Peyer's patch (tissue), 4 donors: ENCODE measurements at regions not wholly inside any gene's neighbourhood (a gene's known extent, or its start where the extent isn't known, plus 50 kb on each side); places are given as distances from the start of the nearest gene placed in this dataset.

Experiments
- POLR2A ChIP-seq, 2 donors: fragments of 450-650 bp; IDR thresholded peaks; one replicate each; pipeline ENCODE4 v1.5.1; 2017; ENCODE audit warnings: antibody characterized with exemption in 2 of 2, mild to moderate bottlenecking in 2 of 2, moderate library complexity in 2 of 2
- TF ChIP-seq, protein P1 (sequence below), 6 experiments: fragments of 450-650 bp in 4 of 6; fragments of 200-600 bp in 2 of 6; sonication (generic) in 1 of 6; IDR thresholded peaks; one replicate each; pipeline ENCODE4 v1.5.1; 2017 to 2019; ENCODE audit warnings: antibody characterized with exemption in 6 of 6, mild to moderate bottlenecking in 3 of 6, moderate library complexity in 1 of 6

- TF ChIP-seq POLR2A (IDR thresholded peaks at IDR 0.05): no peak
- TF ChIP-seq, protein P1, sequence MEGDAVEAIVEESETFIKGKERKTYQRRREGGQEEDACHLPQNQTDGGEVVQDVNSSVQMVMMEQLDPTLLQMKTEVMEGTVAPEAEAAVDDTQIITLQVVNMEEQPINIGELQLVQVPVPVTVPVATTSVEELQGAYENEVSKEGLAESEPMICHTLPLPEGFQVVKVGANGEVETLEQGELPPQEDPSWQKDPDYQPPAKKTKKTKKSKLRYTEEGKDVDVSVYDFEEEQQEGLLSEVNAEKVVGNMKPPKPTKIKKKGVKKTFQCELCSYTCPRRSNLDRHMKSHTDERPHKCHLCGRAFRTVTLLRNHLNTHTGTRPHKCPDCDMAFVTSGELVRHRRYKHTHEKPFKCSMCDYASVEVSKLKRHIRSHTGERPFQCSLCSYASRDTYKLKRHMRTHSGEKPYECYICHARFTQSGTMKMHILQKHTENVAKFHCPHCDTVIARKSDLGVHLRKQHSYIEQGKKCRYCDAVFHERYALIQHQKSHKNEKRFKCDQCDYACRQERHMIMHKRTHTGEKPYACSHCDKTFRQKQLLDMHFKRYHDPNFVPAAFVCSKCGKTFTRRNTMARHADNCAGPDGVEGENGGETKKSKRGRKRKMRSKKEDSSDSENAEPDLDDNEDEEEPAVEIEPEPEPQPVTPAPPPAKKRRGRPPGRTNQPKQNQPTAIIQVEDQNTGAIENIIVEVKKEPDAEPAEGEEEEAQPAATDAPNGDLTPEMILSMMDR (IDR thresholded peaks at IDR 0.05): no peak
Measured at GRCh38 chr16:54418903-54419302, 132.3 kb upstream of the IRX3 start.
